ENCODE measurements at regions not wholly inside any gene's neighbourhood (a gene's known extent, or its start where the extent isn't known, plus 50 kb on each side); places are given as distances from the start of the nearest gene placed in this dataset.

DNA sequence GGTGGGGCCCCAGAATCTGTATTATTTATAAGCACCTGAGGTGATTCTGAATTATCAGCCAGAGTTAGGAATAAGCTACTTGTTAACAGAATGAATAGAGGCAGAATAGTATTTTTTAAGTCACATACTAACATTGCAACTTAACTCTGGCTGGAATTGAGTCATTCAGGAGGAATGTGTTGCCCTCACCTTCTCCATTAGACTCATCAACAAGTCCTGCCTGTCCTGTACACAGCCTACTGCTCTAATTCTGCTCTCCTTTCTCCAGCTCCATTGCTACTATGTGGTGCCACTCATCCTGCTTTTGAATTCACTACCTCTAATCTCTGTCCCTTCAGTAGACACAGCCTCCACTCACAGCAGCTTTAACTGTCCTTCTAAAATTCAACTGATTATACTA is 669.4 kb downstream of the DHX35 start:
- TF ChIP-seq, protein P1, sequence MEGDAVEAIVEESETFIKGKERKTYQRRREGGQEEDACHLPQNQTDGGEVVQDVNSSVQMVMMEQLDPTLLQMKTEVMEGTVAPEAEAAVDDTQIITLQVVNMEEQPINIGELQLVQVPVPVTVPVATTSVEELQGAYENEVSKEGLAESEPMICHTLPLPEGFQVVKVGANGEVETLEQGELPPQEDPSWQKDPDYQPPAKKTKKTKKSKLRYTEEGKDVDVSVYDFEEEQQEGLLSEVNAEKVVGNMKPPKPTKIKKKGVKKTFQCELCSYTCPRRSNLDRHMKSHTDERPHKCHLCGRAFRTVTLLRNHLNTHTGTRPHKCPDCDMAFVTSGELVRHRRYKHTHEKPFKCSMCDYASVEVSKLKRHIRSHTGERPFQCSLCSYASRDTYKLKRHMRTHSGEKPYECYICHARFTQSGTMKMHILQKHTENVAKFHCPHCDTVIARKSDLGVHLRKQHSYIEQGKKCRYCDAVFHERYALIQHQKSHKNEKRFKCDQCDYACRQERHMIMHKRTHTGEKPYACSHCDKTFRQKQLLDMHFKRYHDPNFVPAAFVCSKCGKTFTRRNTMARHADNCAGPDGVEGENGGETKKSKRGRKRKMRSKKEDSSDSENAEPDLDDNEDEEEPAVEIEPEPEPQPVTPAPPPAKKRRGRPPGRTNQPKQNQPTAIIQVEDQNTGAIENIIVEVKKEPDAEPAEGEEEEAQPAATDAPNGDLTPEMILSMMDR (IDR thresholded peaks at IDR 0.05), result no peak
- TF ChIP-seq POLR2AphosphoS5 (IDR thresholded peaks at IDR 0.05; ENCODE audit: insufficient read depth in 1 of 2, low read depth in 1 of 2), result no peak
